Caki2 (cell line): ENCODE measurements at regions not wholly inside any gene's neighbourhood (a gene's known extent, or its start where the extent isn't known, plus 50 kb on each side); places are given as distances from the start of the nearest gene placed in this dataset.
"Not testable (repeated sequence)": the region's sequence is repeated elsewhere in the genome, so short reads cannot be mapped to it uniquely, and the experiment has no call there.

Experiments used
- DNase-seq: peaks from one replicate; pipeline ENCODE4 v3.0.0-alpha.2; 2015; ENCODE audit warnings: low read depth
- in situ Hi-C: cut with HindIII; loops from 2 replicates; pipeline ENCODE4 v1.10.0; 2016; ENCODE audit warnings: low sequenced_read_pairs, low pct_unique_long_range_greater_than_20kb, mixed read lengths

DNA sequence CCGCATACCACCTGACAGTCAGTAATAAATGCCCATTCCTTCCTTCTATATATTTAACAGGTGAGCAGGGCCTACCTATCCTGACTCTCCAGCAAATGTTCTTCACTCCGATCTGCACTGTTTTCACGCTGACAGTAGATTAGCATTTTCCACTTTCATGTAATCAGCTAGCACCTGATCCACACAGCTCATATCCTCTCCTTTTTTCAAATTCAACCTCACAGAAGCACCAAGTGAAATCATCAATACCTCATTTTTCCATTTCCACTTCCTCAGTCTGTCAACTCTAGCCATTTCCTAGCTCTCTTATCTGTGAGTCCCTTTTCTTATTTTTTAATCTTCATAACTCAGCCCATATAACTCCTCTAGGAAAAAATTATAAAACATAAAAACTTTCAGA lies 402.8 kb downstream of the ZEB2 start:
- in situ Hi-C loops, result no loop called here

DNA sequence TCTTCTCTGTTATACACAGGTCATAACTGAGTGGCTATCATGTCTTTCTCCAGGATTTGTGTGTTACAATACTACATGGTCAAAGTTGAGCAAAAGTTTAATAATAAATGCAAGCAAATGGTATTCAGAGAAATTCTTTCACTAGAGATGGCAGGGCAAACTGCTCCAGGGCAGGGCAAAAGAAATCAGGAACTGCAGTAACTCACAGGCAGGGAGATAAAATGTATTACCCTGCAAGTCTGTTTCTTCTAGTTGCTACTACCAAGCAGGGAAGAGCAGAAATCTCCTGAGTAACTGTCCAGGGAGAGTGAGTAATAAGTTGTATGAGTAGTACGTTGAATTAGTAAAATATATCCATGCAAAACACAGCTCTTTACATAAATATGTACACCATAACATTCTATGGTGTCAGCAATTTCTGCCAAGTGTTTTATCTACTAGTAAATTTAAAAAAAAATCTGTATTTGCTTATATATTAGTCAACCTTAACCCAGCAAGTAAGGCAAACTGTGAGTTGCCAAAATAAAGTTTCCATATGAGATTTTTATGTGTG lies 404.1 kb downstream of the ZEB2 start:
- in situ Hi-C loops, result no loop called here
- no peak for DNase-seq

More for the DNA sequence above, 402.8 kb downstream of the ZEB2 start:
- DNase-seq, result no peak

DNA sequence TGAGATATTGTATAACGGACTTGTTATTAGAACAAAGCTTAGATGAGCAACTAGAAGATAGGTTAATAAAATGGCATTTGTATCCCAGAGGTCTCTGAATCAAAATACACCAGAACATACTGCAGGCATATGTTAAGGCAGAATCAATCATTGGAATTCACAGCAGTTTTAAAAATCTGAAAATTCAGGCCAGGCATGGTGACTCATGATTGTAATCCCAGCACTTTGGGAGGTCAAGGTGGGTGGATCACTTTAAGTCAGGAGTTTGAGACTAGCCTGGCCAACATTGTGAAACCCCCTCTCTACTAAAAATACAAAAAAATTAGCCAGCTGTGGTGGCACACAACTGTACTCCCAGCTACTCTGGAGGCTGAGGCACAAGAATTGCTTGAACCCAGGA lies 405.2 kb downstream of the ZEB2 start:
- in situ Hi-C loops, result no loop called here
- DNase-seq, result no peak

DNA sequence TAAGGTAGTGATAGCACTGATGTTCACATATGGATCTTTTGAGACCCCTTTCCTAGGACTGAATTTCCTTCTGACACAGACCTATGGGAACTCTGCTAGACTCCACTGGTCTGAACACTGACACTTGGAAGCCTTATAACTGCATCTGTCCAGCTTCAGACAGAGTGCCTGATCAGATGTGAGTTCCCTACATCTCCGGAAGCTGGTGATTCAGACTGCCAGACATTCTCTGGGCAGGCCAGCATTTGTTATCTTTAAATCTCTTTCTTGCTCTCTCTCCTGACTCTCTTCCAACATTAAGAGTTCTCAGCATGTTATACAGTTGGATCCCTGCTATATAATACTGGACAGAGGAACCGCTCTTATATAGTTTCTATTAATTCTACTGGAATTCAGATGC lies 408.5 kb downstream of the ZEB2 start:
- in situ Hi-C loops, result no loop called here
- no peak for DNase-seq

GRCh38 chr2:144106104-144106503 lies 413.8 kb downstream of the ZEB2 start:
- DNase-seq, in situ Hi-C loops: not testable (repeated sequence)

DNA sequence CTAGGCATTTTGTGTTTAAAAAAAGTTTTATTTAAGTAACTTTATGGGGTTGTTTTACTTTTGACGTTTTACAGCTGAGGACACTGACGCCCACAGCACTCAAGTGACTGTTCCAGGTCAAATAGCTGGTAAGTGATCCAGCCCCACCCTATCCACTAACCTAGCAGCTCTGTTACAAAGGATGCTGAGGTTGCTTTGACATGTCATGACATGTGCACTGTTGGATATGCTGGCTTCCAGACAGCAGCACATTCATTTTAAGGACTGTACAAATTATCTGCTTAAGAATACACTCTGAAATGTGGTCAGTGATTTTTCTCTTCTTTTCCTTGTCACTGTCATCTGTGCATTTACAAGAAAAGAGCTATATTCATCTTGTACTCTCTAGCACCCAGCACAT lies 417.5 kb downstream of the ZEB2 start:
- in situ Hi-C loops, result no loop called here

DNA sequence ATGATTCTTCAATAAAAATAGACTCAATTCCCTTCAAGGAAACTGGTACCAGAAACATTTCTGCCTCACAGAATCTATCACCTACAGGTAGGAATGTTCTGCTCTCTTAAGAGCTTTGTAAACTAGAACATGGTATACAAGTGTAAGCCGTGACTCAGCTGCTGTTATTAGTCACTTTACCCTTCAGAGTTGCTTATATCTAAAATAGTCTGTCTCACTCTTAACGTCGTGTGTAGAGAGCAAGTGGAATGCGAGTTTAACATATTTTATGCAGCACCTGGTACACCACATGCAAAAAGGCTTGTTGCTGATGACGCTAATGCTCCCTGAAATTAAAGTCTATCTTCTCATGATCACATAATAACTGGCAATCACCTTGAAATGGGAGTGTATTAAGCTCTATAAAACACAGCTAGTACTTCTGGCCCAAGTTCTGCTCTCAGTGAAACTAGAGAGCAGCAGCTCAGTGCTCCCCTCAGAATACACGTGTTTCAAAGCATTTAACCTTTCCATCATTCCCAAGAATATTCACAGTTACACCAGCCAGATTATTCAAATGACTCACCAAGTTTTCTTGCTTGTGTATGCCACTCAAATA lies 420.0 kb downstream of the ZEB2 start:
- in situ Hi-C loops, result no loop called here
- DNase-seq, result peak; percentile 46

More for the DNA sequence above, 417.5 kb downstream of the ZEB2 start:
- no peak for DNase-seq

DNA sequence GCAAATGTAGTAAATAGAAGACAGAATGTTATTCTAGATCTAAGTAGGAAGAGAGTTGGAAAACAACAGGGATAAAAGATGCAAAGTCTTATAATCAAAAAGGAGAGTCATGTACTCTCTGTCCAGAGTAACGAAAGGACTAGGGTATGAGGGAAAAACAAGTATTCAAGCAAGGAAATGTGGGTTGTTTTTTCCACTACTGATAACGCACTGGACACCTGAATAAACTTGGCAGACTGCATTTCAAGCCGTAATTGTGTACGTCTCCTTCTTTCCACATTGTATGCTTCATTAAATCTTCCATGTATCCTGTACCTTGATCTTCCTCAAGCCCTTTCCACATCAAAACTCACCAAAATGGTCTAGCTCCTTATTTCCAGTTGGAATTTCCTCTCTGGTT lies 420.6 kb downstream of the ZEB2 start:
- in situ Hi-C loops, result no loop called here
- no peak for DNase-seq

- DNase-seq, result no peak
- in situ Hi-C loops, result no loop called here
Measured at GRCh38 chr2:144097440-144098225, 422.3 kb downstream of the ZEB2 start.

GRCh38 chr2:144096531-144096930 lies 423.4 kb downstream of the ZEB2 start:
- in situ Hi-C loops, result no loop called here
- DNase-seq, result no peak

DNA sequence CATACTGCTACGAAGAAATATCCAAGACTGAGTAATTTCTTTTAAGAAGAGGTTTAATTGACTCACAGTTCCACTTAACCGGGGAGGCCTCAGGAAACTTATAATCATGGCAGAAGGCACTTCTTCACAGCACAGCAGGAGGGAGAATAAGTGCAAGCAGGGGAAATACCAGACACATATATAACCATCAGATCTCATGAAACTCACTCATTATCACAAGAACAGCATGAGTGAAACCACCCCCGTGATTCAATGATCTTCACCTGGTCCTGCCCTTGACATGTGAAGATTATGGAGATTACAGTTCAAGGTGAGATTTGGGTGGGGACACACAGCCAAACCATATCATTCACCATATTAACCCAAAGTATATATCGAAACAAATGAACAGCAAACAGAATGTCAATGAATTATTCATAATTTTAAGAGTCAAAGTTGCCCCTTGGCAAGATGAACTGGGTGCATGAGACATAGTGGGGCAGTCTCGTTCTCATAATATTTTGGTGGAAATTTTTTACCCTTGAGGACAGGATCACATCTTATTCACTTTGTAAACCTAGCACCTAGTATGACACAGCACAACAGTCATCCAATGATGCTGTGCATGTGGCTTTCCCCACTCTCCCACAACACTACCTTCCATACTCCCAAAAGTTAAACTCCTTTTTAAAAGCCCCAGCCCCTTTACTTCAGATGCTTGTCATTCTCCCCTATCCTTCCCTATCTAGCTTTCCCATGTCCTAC lies 425.3 kb downstream of the ZEB2 start:
- in situ Hi-C loops, result no loop called here
- DNase-seq, result no peak

DNA sequence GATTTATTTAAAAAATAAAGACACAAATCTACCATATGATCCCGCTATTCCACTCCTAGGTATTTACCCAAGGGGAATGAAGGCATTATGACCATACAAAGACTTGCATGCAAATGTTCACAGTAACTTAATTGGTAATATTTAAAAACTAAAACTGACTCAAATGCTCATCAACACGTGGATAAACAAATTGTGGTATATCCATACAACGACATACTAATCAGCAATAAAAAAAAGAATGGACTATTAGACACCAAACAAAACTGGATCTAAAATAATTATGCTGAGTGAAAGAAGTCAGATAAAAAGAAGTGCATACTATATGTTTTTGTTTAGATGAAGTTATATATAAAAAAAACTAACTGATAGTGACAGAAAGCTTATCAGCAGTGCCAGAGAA lies 428.3 kb downstream of the ZEB2 start:
- in situ Hi-C loops, result no loop called here
- no peak for DNase-seq

DNA sequence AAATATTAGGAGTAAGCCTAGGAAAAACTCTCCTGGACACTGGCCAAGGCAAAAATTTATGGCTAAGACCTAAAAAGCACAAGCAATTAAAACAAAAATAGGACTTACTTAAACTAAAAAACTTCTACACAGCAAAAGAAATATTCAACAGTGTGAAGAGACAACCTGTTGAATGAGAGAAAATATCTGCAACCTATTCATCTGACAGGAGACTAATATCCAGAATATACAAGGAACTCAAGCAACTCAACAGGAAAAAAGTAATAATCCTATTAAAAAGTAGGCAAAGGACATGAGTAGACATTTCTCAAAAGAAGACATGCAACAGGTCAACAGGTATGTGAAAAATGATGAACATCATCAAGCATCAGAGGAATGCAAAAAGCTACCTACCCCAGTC lies 431.1 kb downstream of the ZEB2 start:
- DNase-seq, result no peak
- in situ Hi-C loops, result no loop called here

DNA sequence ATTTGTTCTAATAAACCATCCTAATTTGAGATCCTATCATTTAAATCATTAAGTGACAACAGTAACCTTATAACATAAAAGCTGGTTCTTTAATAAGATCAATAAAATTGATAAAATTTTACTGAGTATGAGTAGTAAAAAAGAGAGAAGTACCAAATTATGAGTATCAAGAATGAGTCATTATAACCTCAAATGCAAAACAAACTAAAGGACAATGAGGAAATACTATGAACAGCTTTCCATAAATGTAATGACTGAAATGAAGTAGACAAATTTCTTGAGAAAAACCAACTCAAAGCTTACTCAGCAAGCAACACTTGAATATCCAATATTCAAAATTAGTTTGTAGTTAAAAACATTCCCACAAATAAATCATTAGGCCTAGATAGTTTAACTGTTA lies 433.0 kb downstream of the ZEB2 start:
- in situ Hi-C loops, result no loop called here
- no peak for DNase-seq

- in situ Hi-C loops, result no loop called here
- DNase-seq, result no peak
Measured at GRCh38 chr2:144085016-144085415, 434.9 kb downstream of the ZEB2 start.

DNA sequence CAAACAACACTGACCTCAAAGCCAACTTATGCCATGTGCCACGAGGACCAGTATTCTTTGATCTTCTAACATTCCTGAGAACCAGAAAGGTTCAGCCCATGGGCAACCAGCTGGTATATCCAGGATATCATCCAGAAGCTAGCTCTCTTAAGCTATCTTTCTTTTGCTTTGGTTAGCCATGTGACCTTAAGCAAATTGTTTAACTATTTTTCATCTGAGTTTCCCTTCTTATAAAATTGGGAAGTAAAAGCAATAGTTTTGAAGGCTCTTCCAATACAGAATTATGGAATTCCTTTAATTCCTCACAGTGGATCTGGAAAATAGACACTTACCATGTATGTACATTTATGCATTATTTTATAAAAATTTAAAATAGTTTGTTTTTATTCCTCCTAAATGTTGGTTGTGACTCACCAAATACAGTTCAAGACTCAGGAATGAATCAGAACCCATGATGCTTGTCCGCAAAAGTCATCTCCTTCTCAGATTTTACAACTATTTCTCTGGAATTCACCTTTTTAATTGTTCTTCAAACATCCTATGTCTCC lies 435.7 kb downstream of the ZEB2 start:
- in situ Hi-C loops, result no loop called here
- DNase-seq, result peak; percentile 65

DNA sequence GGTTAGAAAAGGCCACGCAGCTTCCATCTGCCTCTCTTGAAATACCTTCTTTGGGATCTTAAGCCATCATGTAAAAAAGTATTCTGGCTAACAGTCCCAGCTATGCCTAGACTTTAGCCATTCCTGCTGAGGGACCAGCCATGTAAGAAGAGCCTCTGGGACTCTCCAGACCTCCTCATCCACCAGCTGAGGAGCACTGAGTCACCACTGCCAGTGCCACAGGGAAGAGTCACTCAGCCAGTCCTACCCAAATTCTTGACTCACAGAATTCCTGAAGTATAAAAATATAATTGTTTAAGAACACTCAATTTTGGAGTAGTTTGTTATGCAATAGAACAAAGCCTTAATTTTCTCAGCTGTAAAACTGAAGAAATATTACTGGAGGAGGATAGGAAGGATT lies 436.7 kb downstream of the ZEB2 start:
- DNase-seq, result no peak
- in situ Hi-C loops, result no loop called here

DNA sequence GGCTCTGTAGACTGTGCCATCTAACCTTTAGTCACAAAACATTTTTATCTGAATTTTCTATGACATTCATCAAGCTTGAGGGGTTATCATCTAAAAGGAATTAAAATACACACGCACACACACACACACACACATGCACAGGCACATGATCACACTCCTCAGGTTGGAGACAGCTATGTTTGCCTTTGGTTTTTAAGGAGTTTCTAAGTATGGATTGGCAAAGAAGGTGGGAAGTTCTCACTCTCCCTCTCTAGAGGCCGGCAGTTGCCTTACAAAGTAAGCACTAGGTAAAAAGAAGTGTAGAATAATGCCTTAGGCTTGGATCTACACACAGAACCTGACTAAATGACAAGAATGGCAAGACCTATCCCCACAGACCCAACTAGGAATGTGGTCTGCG lies 437.1 kb downstream of the ZEB2 start:
- in situ Hi-C loops, result no loop called here
- DNase-seq, result no peak

DNA sequence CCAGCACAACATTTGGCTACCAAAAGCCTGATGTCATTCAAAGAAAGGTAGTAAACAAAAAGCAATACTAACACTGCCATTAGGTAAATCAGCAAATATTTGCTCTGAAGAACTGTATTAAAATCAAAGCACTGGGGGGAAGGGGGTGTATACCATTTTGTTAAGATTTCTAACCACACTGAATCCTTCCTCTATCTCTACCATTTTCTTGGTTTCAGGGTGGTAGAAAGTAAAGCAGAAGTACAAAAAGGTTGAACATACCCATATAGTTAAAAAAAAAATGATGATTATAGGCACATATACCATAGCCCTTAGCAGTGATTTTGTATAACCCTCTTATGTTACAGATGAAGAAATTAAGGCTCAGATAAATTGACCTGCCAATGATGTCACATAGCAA lies 437.6 kb downstream of the ZEB2 start:
- DNase-seq, result no peak
- in situ Hi-C loops, result no loop called here
